Left hindlimb (tissue), 1 donor: ENCODE measurements at regions not wholly inside any gene's neighbourhood (a gene's known extent, or its start where the extent isn't known, plus 50 kb on each side); places are given as distances from the start of the nearest gene placed in this dataset.
A peak's percentile ranks its signal among the peaks of the same experiment; 100 is the strongest.

Source experiments
- DNase-seq: peaks from one replicate; pipeline ENCODE4 v3.0.0-alpha.2; 2018

DNA sequence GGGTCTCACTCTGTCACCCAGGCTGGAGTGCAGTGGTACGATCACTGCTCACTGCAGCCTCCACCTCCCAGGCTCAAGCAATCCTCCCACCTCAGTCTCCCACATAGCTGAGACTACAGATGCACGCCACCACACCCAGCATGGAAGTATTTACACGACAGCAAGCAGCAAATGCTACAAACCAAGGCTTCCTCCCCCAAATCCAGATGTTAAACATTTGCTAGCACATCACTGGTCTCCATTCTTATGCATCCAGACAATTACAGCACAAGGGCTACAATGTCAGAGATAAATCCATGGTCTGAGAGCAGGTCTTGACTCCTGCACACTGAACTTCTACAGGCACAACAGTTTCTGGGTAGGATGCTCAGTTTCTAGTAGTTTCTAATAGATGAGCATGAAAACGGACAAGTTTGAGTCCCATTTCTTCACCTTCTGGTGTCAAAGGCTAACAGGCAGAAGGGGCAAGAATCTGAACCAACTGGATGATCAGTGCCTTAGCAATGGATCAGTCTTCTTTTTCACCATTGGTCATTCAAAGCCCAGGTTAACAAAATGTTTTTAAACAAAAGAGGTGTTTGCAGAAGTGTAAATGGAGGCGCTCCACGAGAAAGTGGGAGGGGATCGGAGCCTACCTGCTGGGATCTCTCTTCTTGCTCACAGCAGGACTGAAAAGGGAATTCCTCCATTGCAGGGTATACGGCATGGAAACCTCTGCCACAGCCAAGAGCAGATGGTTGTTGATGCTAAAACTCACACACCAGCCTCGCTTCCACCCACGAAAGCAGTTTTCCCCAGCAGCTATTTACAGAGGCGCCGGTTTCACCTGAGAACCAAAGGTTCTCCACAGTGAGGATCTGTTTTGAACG is 135.0 kb upstream of the ARL4C start:
- peak; percentile 11 for DNase-seq

DNA sequence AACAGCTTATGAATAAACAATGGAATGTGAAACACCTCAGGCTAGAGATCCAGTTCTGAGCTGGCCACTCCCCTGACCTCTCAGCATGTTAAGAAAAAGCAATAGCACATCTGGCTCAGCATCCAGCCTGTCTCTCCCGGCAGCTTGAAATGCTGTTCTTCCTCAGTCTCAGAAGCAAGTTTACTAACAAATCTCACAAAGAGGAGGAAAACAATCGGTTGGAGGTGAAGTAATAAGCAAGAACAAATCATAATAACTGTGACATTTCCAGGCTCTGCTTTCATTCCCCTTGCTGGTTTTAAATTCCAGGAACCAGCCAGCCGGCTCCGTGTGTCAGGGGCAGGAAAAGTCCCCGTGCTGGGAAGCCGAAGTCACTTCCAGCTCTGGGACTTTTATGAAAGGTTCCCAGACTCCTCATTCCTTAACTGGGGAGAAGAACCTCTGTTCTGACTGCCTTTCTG is 133.9 kb upstream of the ARL4C start:
- DNase-seq, result no peak

DNA sequence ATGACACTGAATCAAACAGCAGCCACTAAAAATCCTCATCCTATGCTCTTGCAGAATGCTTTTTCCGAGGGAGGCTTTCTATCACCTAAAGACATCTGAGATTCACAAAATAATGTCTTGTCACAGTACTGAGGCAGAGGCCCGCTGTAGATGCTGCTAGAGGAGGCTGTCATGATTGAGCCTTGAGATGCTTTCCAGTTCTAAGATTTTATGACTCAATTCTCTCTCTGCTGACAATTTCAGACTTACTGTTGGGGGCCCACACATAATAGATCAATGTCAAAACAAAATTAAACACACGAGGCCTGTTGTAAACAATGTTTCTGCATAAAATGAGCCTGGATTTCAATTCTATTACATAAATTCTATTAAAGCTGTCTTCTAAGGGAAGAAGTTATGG is 132.7 kb upstream of the ARL4C start:
- no peak for DNase-seq

DNA sequence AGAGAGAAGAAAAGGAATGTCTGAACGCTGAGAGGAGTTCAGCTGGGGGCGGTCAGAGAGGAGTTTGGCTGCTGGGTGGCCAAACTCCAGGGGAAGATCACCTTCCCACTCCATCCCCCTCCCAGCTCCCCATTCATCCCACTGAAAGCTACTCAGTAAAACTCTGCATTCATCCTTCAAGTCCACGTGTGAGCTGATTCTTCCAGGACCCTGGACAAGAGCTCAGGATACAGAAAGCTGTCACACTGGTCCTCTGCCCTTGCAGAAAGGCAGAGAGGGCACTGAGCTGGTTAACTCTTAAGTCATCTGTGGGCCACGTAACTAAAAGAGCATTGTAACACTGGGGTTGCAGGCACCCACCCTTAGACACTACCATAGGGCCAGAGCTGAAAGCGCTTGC is 132.1 kb upstream of the ARL4C start:
- no peak for DNase-seq

DNA sequence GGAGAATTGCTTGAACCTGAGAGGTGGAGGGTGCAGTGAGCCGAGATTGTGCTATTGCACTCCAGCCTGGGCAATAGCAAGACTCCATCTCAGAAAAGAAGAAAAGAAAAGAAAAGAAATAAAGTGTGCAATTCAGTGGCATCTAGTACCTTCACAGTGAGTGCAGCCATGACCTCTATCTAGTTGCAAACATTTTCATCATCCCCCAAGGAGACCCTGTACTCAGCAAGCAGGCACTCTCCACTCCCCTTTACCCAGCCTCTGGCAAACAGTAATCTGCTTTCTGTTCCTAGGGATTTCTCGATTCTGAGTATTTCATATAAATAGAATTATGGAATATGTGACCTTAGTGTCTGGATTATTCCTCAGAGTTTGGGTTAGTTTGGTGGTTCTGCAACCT is 130.4 kb upstream of the ARL4C start:
- DNase-seq, result no peak

DNA sequence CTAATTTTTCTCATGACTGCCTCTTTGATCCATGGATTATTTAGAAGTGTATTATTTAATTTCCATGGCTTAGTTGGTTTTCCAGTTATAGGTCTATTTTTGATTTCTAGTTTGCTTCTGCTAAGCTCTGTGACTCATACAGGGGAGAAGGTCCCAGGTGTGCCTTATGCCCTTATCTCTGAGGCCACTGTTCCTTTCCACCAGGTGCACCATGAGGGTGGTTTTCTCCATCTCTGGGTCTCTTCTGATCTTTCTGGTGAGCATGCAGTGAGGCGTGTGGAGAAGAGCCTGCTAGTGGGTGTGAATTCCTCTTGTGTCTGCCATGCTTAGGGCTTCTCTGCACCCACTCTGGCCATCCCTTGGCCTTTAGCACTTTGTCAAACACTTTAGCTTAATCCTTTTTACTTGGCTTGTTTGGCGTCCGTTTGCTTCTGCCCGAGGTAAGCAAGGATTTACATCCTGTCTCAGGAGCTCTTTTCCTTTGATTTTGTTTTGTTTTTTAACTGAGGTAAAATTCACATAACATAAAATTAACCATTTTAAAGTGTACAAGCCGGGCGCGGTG is 129.8 kb upstream of the ARL4C start:
- no peak for DNase-seq

DNA sequence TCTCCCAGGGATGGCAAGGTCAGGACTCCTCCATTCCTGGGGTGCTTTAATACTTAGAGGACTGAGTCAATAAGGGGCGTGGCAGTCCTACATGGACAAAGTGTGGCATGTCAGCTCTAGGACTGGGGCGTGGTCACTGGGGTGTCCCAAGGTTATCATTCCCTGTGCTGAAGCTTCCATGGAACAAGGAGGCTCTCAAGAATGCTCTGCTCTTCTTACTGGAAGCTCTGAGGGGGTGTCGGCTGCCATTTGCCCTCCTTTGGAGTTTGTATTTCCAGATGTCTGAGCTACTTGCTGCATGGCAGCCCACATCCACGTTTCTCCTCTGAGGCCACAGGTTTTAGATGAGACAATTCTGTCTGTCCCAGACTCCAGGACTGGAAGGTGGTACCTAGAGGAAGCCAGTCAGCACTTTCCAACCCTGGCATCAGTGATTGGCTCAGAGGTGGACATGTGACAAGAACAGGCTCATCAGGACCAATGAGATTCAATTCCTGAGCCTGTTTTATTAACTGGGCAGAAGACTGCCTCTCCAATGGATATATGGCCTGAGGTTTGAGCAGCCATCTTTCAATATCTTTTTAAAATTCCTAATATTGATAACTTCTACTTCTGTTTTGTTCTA is 128.9 kb upstream of the ARL4C start:
- no peak for DNase-seq

DNA sequence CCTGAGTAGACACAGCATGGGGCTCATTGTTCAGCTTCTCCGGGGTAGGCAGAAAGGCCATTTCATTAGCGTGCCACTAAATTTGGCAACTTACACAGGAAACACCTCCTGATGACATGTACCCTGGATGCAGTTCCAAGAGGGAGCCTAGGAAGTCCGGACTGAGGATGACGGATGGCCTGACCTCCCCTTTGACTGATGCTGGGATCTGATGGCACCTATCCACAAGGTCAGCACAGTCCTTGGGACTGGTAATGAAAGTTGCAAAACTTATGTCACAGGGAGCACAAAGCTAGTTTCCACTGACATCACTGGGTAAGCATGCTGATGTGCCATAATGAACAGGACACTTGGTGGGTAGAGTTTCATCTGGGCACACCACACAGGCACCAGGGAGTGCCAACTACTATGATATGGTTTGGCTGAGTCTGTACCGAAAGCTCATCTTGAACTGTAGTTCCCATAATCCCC is 126.7 kb upstream of the ARL4C start:
- DNase-seq, result no peak

DNA sequence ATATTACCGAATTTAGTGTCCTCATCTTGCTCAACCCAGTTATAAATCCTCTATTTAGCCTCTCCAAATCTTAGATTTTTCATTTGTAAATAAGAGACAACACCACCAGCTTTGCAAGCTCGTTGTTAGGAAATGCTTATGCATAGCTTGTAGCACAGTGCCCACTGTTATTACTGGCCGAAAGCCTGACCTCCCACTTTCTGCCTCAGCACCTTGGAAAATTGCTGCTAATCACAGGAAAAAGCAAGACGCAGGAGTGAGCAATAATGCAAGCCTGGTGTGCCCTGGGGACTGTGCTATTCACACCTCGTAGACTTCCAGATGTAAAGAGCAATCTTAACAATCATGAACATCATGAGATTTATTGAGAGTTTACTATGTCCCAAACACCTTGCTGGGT is 124.2 kb upstream of the ARL4C start:
- DNase-seq, result no peak

DNA sequence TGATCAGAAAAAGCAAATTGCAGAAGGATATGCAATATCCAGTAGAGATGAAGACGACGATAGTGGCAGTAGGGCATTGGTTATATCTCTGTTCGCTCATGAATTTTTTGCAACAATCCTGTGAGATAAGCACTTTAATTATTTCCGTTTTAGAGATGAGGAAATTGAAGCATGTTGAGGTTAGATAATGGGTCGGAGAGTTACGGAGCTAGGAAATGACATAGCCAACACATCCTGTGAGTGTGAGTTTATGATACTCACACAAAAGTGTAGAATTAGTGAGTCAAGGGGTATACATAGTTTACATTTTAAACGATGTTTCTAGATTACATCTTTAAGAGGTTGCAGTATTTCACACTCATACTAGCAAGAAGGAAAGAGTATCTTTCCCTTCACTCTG is 123.1 kb upstream of the ARL4C start:
- no peak for DNase-seq

DNA sequence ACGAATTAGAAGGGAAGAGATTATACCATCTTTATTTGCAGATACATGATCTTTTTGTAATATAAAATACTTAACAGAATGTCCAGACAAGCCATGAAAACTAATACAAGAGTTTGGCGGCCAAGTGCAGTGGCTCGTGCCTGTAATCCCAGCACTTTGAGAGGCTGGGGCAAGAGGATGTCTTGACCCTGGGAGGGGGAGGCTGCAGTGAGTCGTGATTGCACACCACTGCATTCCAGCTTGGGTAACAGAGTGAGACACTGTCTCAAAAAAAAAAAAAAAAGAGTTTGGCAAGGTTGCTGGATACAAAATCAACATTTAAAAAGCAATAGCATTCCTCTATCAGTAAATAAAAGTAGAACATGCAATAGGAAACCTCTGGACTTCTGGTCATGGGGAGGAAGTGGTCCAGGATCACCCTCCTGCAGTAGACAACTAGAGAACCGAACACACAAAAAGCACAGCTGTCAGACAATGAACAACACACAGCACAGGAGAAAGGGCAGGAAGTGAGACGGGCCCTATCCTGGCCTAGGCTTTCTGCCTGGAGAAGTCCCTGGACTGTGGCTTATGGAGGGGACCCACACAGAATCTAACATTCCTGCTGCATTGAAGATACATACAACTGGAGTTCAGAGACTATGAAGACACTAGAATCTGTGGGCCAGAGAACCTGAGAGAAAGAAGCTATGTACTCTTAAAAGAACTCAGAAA is 118.9 kb upstream of the ARL4C start:
- no peak for DNase-seq

DNA sequence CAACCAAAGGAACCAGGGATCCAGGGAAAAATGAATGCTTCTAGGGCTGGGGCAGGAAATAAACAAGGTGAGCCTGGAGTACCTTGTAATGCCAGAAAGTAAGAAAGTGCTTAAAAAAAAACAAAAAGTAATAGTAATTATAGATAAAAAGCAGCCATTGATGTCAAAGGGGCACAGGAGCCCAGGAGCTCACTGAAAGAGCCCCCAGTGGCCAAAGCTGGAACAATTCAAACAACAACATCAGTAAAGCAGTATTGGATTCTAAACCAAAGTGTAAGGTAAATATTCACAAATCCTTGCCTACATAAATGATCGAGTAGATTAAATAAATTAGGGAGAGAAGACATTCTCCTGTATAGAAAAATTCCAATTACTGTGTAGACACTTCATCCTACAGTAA is 114.3 kb upstream of the ARL4C start:
- no peak for DNase-seq

DNA sequence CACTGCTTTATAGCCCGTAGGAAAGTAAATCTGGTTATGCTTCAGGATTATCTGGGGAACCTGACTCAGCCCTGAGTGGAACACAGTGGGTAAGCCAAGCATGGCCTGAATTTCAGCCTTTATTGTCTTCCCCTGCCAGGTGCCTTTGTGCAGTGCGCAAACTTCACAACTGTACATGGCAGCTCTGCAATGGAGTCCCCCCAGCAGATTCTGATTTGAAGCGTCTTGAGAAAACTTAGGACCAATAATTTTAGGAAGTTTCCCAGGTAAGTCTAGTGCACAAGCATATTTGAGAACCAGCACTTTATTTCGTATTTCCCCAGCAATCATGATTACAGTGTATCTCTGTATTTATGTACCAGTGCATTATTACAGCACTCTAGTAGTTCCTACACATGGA is 112.1 kb upstream of the ARL4C start:
- DNase-seq, result no peak

DNA sequence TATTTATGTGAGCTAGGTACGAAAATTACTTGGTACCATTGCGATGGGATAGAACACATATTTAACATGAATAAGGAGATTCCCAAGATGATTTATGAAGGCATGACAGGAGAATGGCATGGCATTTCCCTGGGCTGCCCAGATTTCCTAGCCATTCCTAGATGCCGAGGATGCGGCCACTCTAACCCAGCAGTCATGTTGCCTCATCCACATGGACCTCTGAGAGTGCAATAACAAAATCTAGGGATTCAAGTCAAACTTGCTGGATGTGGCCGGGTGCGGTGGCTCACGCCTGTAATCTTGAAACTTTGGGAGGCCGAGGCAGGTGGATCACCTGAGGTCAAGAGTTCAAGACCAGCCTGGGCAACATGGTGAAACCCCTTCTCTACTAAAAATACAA is 110.8 kb upstream of the ARL4C start:
- no peak for DNase-seq

DNA sequence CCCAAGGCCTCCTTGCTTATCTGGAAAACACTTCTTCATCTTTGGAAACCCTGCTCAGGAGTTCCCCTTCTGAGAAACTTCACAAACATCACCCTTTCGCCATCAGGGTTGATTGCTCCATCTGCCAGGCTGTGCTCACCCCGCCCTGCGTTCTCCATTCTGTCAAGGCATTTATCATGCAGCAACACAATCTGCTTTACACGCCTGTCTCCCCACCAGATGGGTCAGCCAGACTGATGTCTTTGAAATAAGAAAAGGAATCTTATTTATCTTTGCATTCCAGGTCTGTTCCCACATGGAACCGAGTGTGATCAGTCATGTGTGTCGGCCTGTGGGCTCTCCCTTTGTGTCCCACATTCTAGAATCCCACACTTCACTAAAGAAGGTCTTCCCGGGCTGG is 110.0 kb upstream of the ARL4C start:
- DNase-seq, result no peak

DNA sequence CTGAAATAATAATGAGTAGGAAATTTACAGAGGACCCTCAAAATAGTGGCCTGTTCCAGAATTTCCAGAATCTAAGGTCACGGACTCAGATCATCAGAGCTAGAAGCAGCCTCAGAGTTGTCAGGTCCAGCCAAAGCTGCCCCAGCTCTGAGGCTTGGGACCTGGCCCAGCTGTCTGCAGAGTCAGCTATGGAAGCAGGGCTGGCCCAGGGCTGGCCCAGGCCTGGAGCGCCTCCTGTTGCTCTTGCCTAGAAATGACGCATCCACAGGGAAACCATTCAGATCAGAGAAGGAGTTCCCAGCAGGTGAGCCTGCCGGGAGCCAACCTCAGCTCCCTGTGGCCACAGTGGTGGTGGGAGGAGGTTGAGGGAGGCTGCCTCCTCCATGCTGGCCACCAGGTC is 106.7 kb upstream of the ARL4C start:
- DNase-seq, result no peak

DNA sequence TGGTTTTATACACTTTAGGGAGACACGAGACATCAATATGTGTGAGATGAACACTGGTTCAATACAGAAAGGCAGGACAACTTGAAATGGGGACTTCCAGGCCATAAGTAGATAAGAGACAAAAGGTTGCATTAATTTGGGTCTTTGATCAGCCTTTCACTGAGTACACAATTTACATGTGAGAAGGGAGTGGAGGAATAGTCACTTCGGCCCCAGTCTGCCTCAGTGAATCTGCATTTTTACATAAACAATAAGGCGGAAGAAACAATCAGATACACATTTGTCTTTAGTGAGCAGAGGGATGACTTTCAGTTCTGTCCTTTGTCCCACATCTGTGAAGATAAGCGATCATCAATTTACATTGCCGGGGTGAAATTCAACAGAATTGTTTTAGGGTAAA is 104.3 kb upstream of the ARL4C start:
- DNase-seq, result no peak

DNA sequence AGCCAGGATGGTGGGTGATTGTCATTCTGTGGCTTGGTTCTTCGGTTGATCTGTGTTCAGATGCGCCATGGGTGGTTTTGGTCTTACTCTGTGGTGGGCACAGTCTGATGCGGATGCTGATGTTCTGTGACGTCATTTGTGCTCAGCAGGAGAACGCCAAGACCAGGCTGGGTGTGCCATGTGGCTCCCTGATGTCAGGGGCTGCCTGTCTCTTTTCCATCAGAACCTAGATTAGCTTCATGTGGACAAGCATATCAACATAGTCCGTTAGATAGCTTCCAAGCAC is 100.6 kb upstream of the ARL4C start:
- DNase-seq, result no peak

DNA sequence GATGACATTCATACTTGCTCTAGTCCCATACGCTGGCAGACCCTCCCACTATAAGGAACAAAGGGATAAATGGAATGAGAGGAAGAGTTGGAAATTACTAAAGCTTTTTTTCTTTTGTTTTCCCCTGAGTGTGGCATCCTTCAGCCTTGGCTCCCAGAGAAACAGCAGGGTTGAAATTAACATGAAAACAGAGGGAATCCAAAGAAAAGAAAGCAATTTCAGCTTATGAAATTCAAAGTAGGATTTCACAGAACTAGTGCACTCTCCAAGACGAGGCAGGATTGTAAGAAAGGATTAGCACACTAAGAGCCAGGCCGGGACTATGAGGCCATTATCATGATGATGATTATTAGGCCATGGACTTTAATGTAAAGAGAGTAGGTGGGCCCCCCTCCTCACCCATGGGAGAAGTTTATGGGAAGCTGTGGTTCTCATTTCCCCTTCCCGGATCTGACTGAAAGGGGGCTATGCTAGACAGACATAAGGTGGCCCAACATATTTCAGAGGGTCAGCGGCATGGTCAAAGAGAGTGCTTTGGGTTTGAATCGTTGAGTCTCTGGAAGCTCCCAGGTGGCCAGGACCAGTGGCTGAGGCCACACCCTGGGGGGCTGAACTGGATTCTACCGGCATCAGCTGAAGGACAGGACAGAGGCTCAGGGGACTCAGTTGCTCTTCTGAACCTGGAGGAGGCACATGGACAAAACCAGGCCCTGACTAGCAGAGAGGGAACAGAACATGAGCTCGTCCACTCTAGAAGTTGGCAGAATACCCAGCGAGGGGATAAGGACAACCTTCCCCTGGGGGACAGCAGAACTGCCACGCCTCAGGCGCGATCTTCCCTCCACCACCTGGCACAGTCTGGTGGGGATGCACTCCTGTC is 100.1 kb upstream of the ARL4C start:
- DNase-seq, result no peak

DNA sequence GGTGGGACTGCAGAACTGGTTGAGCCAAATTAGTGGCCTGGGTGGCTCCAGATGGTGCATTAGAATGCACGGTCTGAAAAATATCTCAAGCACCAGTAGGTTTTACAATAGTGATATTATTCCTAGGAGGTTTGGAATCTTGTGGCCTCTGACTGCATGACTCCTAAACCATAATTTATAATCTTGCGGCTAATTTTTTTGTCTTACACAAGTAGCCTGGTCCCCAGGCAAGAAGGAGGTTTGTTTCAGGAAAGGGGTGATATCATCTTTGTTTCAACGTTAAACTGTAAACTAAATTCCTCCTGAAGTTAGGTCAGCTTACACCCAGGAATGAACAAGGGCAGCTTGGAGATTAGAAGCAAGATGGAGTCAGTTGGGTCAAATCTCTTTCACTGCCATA is 98.9 kb upstream of the ARL4C start:
- DNase-seq, result no peak

DNA sequence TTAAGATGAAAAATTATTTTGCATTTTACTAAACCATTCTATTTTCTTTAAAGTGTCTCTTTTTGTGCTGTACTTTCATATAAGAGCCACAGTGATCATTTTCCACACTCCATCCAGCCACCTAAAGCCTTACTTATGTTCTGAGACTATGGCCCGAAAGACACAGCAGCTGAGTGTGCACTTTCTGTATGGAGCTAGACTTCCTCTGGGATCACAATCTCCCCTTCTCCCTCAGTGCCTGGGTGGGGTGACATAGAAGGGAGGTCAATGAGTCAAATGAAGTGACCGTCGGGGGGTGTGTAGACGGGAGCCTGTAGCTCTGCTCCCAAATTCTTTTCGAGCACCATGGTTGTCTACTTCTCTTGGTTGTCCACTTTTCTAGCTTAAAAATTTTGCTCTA is 97.8 kb upstream of the ARL4C start:
- no peak for DNase-seq

DNA sequence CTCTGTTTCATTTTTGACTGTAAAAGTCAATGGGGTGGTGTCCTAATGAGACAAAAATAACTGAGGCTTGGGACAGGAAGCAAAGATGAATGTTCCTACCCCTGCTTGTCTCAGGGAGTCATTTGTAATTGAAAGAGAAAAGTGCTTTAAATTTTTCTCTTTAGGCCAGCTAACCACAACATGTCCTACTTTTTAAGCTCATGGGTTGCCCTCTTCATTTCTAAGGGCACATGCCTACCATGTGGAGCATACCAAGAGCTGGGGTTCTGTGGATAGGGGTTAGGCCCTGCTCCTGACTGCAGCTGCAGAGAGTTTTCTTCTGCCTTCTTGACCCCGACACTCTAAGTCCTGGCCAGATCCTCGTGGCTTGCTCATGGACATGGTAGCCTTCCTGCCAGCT is 96.8 kb upstream of the ARL4C start:
- no peak for DNase-seq

DNA sequence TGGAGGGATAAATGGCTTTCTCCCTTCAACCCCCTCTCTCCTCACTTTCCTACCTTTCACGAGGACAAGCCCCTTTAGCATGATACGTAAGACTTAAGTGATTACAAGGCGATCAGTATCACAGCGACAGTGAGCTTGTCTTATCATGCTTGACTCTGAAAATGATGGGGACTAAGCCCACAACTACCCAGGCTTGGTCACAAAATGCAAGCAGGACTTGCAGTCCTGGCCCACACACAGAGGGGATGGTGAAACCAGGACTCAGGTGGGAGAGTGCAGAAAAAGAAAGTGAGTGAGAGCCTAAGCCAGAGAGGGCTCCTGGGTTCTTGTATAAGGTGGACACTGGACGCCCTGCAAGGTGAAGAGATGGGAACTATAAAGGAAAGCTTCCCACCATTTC is 95.7 kb upstream of the ARL4C start:
- no peak for DNase-seq
